ENCODE measurements at regions not wholly inside any gene's neighbourhood (a gene's known extent, or its start where the extent isn't known, plus 50 kb on each side); places are given as distances from the start of the nearest gene placed in this dataset.
A peak's percentile ranks its signal among the peaks of the same experiment; 100 is the strongest.

DNA sequence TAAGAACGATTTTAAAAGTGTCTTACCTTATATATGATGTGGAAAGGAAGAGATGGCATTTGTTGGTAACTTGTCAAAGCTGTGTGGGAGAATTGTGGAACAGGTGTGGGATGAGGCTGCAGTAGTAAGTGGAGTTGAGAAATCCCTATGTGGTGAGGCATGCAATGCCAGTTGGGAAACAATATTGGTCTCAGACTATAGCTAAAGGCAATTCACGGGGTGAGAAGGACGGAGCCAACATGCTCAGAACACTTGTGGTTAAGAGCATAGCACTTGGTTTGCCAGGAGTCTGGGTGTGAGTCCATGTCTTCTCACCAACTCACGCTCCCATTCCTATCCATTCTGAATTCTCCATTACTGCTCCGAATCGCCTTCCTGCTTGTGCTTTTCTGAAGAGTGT lies 615.6 kb upstream of the ADAMTS9 start:
- DNase-seq (no peak), FAIRE-seq (no peak)
- no peaks in the 10 kb centered on the region for H3K27me3 ChIP-seq (ENCODE audit: control insufficient read depth in 3 of 3, insufficient read depth in 3 of 3, low read length in 3 of 3)
- no peaks in the 10 kb centered on the region for H3K36me3 ChIP-seq (ENCODE audit: control insufficient read depth in 3 of 3, insufficient read depth in 2 of 3, low read depth in 1 of 3, low read length in 3 of 3)
- no peak overlapping the region for H3K4me3 ChIP-seq (ENCODE audit: low read depth in 1 of 3, low read length in 3 of 3)
- H3K9me3 ChIP-seq (ENCODE audit: control insufficient read depth in 2 of 2, insufficient read depth in 1 of 2, low read depth in 1 of 2, low read length in 1 of 2), result no peaks in the 10 kb centered on the region
- no peaks in the 10 kb centered on the region for H3K4me1 ChIP-seq (ENCODE audit: control insufficient read depth in 3 of 3, insufficient read depth in 2 of 3, low read depth in 1 of 3, low read length in 2 of 3)
- 84 to 86% (median 85%) methylated on average over 6 of the region's 6 CpGs for WGBS, 3 donors
- no peak overlapping the region for H3K27ac ChIP-seq (ENCODE audit: low read depth in 1 of 3, low read length in 2 of 3)

DNA sequence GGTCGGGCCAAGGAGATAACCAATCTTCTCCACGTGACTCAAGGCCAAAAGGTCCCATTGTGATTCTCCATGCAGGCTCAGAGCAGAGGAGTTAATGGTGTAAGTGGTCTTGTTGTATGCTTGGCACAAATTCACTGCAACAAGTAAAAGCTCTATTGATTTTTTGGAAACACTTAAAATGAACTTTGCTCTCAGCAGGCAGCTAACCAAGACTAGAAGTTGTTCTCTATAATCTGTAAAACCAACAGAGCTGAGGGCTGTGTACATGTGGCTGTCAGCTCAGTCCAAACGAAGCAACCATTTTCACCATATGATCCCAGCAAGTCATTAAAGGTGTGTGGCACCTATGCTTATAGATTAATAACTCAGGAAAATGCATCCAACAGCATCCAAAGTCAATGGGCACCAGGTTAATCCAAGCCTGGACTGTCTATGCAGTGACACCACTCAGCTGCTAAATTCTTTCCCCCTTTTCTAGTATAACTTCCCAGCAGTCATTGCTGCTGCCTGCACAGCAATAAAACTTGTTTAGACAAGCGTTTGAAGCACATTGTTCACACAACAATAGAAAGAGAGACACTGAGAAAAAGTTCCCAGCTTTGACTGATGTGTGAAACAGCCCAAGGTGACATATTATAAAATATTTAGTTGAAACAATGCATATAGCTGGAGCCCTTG lies 603.8 kb upstream of the ADAMTS9 start:
- H3K27me3 ChIP-seq (ENCODE audit: control insufficient read depth in 3 of 3, insufficient read depth in 3 of 3, low read length in 3 of 3), result no peaks in the 10 kb centered on the region
- no peaks in the 10 kb centered on the region for H3K36me3 ChIP-seq (ENCODE audit: control insufficient read depth in 3 of 3, insufficient read depth in 2 of 3, low read depth in 1 of 3, low read length in 3 of 3)
- FAIRE-seq, result no peak
- no peaks in the 10 kb centered on the region for H3K4me1 ChIP-seq (ENCODE audit: control insufficient read depth in 3 of 3, insufficient read depth in 2 of 3, low read depth in 1 of 3, low read length in 2 of 3)
- WGBS, 3 donors, result 11 to 45% (median 22%) methylated on average over 4 of the region's 4 CpGs
- DNase-seq, result peak in 1 of 2 donors; percentile 3
- no peak overlapping the region for H3K27ac ChIP-seq (ENCODE audit: low read depth in 1 of 3, low read length in 2 of 3)
- no peak overlapping the region for H3K4me3 ChIP-seq (ENCODE audit: low read depth in 1 of 3, low read length in 3 of 3)
- H3K9me3 ChIP-seq (ENCODE audit: control insufficient read depth in 2 of 2, insufficient read depth in 1 of 2, low read depth in 1 of 2, low read length in 1 of 2), result no peaks in the 10 kb centered on the region

DNA sequence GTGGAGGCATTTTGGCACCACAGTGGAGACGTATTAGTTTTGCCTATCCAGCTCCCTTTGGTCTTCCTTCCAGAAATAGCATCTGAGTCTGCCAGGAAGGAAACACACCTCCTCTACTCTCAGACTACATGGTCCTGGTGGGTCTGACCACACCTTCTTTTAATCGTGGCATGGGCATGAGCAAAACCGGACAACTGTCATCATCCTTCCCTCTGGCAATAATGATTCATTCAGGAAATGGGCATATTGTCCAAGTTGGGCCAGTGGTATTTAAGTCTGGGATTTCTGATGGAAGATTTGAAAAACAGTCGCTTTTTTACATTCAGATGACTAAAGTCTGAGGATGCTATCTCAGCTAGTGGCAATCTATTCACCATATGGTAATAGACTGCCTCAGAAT lies 601.0 kb upstream of the ADAMTS9 start:
- FAIRE-seq (no peak), DNase-seq (no peak)
- 87 to 92% (median 92%) methylated on average over 4 of the region's 4 CpGs for WGBS, 3 donors
- Histone ChIP-seq H3K27ac (ENCODE audit: low read depth in 1 of 3, low read length in 2 of 3) (no peak overlapping the region), H3K4me3 (ENCODE audit: low read depth in 1 of 3, low read length in 3 of 3) (no peak overlapping the region), H3K36me3 (ENCODE audit: control insufficient read depth in 3 of 3, insufficient read depth in 2 of 3, low read depth in 1 of 3, low read length in 3 of 3) (no peaks in the 10 kb centered on the region), H3K4me1 (ENCODE audit: control insufficient read depth in 3 of 3, insufficient read depth in 2 of 3, low read depth in 1 of 3, low read length in 2 of 3) (no peaks in the 10 kb centered on the region), H3K9me3 (ENCODE audit: control insufficient read depth in 2 of 2, insufficient read depth in 1 of 2, low read depth in 1 of 2, low read length in 1 of 2) (no peaks in the 10 kb centered on the region), H3K27me3 (ENCODE audit: control insufficient read depth in 3 of 3, insufficient read depth in 3 of 3, low read length in 3 of 3) (no peaks in the 10 kb centered on the region)

DNA sequence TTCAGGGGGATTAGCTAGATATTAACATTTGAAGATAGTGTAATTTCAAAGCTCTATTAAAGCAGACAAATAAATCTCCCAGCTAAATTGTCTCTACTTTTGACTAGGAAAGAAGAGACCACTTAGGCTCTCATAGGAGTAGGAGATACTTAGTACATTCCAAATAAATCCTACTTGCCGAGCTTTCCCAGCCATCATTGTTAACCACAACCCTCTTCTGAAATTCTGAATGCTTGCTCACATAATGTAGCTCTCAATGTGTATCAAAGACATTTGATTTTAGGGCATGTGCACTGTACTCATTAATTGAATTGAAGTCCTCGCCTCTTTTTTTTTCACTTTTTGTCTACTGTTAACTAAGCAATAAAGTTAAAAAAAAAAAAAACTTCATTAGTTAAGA lies 598.2 kb upstream of the ADAMTS9 start:
- no peaks in the 10 kb centered on the region for H3K9me3 ChIP-seq (ENCODE audit: control insufficient read depth in 2 of 2, insufficient read depth in 1 of 2, low read depth in 1 of 2, low read length in 1 of 2)
- H3K4me3 ChIP-seq (ENCODE audit: low read depth in 1 of 3, low read length in 3 of 3), result no peak overlapping the region
- 81 to 90% (median 88%) methylated on average over 2 of the region's 2 CpGs for WGBS, 3 donors
- FAIRE-seq (no peak), DNase-seq (no peak)
- no peaks in the 10 kb centered on the region for H3K36me3 ChIP-seq (ENCODE audit: control insufficient read depth in 3 of 3, insufficient read depth in 2 of 3, low read depth in 1 of 3, low read length in 3 of 3)
- no peaks in the 10 kb centered on the region for H3K4me1 ChIP-seq (ENCODE audit: control insufficient read depth in 3 of 3, insufficient read depth in 2 of 3, low read depth in 1 of 3, low read length in 2 of 3)
- no peaks in the 10 kb centered on the region for H3K27me3 ChIP-seq (ENCODE audit: control insufficient read depth in 3 of 3, insufficient read depth in 3 of 3, low read length in 3 of 3)
- no peak overlapping the region for H3K27ac ChIP-seq (ENCODE audit: low read depth in 1 of 3, low read length in 2 of 3)

DNA sequence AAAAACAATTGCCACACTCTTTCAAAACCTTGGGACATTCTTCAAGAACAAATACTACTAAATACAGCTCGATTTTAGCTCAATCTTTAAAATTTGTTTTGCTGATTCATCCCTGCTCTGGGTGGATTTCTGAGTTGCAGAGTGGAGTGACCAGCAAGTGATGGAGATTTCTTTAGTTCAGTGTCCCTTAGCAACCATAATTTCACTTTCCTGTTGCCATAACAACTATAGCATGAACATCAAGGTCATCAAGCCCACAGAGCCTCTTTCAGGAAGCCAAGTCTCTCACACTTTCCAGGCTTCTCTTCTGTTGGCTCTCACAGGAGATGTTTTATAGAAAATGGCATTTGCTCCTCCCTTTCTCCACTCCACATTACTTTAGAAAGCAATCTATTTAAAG lies 597.2 kb upstream of the ADAMTS9 start:
- Histone ChIP-seq H3K27me3 (ENCODE audit: control insufficient read depth in 3 of 3, insufficient read depth in 3 of 3, low read length in 3 of 3) (no peaks in the 10 kb centered on the region), H3K4me1 (ENCODE audit: control insufficient read depth in 3 of 3, insufficient read depth in 2 of 3, low read depth in 1 of 3, low read length in 2 of 3) (no peaks in the 10 kb centered on the region), H3K27ac (ENCODE audit: low read depth in 1 of 3, low read length in 2 of 3) (no peak overlapping the region), H3K36me3 (ENCODE audit: control insufficient read depth in 3 of 3, insufficient read depth in 2 of 3, low read depth in 1 of 3, low read length in 3 of 3) (no peaks in the 10 kb centered on the region), H3K4me3 (ENCODE audit: low read depth in 1 of 3, low read length in 3 of 3) (no peak overlapping the region), H3K9me3 (ENCODE audit: control insufficient read depth in 2 of 2, insufficient read depth in 1 of 2, low read depth in 1 of 2, low read length in 1 of 2) (no peaks in the 10 kb centered on the region)
- DNase-seq, result no peak
- whole genome bisulfite sequencing, 3 donors, result 29 to 32% (median 31%) methylated on average over 1 of the region's 1 CpG
- no peak for FAIRE-seq

DNA sequence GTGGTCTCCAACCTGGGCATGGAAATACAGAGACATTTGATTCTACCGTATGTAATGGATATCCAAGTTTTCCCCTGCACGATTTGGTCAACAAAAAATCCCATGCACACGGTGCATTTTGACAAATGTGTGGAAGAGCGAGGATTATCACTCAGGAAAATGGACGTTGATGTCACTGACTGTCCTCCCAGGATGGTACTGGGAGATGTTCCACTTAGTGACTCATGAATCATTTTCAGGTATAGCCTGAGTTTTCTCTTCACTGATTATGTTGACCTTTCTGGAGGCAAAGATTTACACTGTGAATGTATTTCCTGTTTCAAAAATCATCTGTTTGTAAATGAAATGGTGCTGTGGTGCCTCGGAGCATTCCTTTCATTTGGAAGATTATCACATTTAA lies 596.7 kb upstream of the ADAMTS9 start:
- Histone ChIP-seq H3K4me3 (ENCODE audit: low read depth in 1 of 3, low read length in 3 of 3) (no peak overlapping the region), H3K9me3 (ENCODE audit: control insufficient read depth in 2 of 2, insufficient read depth in 1 of 2, low read depth in 1 of 2, low read length in 1 of 2) (no peaks in the 10 kb centered on the region), H3K36me3 (ENCODE audit: control insufficient read depth in 3 of 3, insufficient read depth in 2 of 3, low read depth in 1 of 3, low read length in 3 of 3) (no peaks in the 10 kb centered on the region), H3K4me1 (ENCODE audit: control insufficient read depth in 3 of 3, insufficient read depth in 2 of 3, low read depth in 1 of 3, low read length in 2 of 3) (no peaks in the 10 kb centered on the region), H3K27ac (ENCODE audit: low read depth in 1 of 3, low read length in 2 of 3) (no peak overlapping the region), H3K27me3 (ENCODE audit: control insufficient read depth in 3 of 3, insufficient read depth in 3 of 3, low read length in 3 of 3) (no peaks in the 10 kb centered on the region)
- WGBS, 3 donors, result 72 to 87% (median 77%) methylated on average over 6 of the region's 6 CpGs
- no peak for FAIRE-seq
- no peak for DNase-seq

DNA sequence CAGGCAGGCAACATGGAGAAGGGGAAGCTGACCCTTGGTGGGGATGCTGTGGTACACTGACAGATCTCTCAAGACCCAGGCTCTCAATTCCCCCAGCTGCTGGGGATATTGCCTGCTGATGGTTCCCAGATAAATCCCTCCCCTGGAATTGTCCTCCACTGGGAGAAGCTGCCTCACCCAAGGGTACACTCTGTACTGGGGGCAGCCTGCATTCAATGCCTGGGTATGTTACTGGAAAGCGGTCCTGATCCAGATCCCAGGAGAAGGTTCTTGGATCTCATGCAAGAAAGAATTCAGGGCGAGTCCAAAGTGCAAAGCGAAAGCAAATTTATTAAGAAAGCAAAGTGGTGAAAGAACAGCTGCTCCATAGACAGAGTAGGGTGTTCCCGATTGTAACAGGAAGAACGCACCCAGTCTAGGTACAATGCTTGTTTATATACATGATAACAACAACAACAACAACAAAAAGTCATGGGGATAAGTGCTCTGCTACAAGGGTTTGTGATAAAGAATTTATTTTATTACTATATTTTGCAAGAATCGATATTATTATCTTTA lies 591.5 kb upstream of the ADAMTS9 start:
- H3K36me3 ChIP-seq (ENCODE audit: control insufficient read depth in 3 of 3, insufficient read depth in 2 of 3, low read depth in 1 of 3, low read length in 3 of 3), result no peaks in the 10 kb centered on the region
- peaks cover 0 to 3% (median 0%) of the 10 kb centered on the region in 3 donors for H3K27me3 ChIP-seq (ENCODE audit: control insufficient read depth in 3 of 3, insufficient read depth in 3 of 3, low read length in 3 of 3)
- no peaks in the 10 kb centered on the region for H3K9me3 ChIP-seq (ENCODE audit: control insufficient read depth in 2 of 2, insufficient read depth in 1 of 2, low read depth in 1 of 2, low read length in 1 of 2)
- H3K4me3 ChIP-seq (ENCODE audit: low read depth in 1 of 3, low read length in 3 of 3), result no peak overlapping the region
- FAIRE-seq, result no peak
- H3K4me1 ChIP-seq (ENCODE audit: control insufficient read depth in 3 of 3, insufficient read depth in 2 of 3, low read depth in 1 of 3, low read length in 2 of 3), result no peaks in the 10 kb centered on the region
- H3K27ac ChIP-seq (ENCODE audit: low read depth in 1 of 3, low read length in 2 of 3), result no peak overlapping the region
- peak in 1 of 2 donors; percentile 37 for DNase-seq
- WGBS, 3 donors, result 24 to 62% (median 45%) methylated on average over 6 of the region's 6 CpGs

DNA sequence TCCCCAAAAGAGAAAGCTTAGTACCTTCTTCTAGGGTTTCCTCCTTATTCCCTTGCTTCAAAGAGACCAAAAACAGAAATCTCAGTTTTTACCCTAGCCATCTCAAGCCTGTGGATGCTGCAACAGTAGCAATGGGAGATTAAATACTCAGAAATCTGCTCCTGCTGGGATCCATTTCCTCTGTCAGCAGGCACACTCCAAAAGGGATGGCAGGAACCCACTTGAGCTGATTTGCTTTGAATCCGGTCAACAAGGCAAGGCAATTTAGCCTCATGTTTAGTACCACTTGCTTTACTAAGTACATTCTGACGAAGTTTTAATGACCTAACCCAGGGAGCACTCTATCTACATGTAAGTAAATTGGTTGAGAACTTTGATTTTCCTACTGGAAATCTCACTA lies 590.0 kb upstream of the ADAMTS9 start:
- Histone ChIP-seq H3K27me3 (ENCODE audit: control insufficient read depth in 3 of 3, insufficient read depth in 3 of 3, low read length in 3 of 3) (peaks cover 0 to 3% (median 0%) of the 10 kb centered on the region in 3 donors), H3K9me3 (ENCODE audit: control insufficient read depth in 2 of 2, insufficient read depth in 1 of 2, low read depth in 1 of 2, low read length in 1 of 2) (no peaks in the 10 kb centered on the region), H3K27ac (ENCODE audit: low read depth in 1 of 3, low read length in 2 of 3) (no peak overlapping the region), H3K4me3 (ENCODE audit: low read depth in 1 of 3, low read length in 3 of 3) (no peak overlapping the region), H3K4me1 (ENCODE audit: control insufficient read depth in 3 of 3, insufficient read depth in 2 of 3, low read depth in 1 of 3, low read length in 2 of 3) (no peaks in the 10 kb centered on the region), H3K36me3 (ENCODE audit: control insufficient read depth in 3 of 3, insufficient read depth in 2 of 3, low read depth in 1 of 3, low read length in 3 of 3) (no peaks in the 10 kb centered on the region)
- DNase-seq (no peak), FAIRE-seq (no peak)
- 66 to 78% (median 76%) methylated on average over 2 of the region's 2 CpGs for WGBS, 3 donors

DNA sequence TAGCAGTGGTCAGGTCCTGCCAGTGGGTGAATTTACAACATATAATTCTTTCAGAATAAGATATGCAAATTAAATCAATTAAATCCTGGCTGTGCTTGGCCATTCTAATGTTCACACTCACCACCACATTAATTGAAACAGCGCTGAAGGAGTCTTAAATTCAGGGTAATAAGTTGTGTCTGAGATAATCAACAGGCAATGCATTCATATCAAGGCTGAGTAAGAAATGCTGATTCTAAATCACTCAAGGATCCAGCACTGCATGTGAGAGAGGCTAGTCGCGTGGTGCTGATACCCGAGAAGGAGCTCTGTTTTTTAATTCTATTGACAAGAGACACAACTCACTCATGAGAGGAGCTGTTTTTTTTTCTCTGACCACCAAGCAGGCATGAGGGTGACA lies 588.8 kb upstream of the ADAMTS9 start:
- Histone ChIP-seq H3K36me3 (ENCODE audit: control insufficient read depth in 3 of 3, insufficient read depth in 2 of 3, low read depth in 1 of 3, low read length in 3 of 3) (no peaks in the 10 kb centered on the region), H3K4me3 (ENCODE audit: low read depth in 1 of 3, low read length in 3 of 3) (no peak overlapping the region), H3K27ac (ENCODE audit: low read depth in 1 of 3, low read length in 2 of 3) (no peak overlapping the region), H3K27me3 (ENCODE audit: control insufficient read depth in 3 of 3, insufficient read depth in 3 of 3, low read length in 3 of 3) (peaks cover 0 to 3% (median 0%) of the 10 kb centered on the region in 3 donors), H3K9me3 (ENCODE audit: control insufficient read depth in 2 of 2, insufficient read depth in 1 of 2, low read depth in 1 of 2, low read length in 1 of 2) (no peaks in the 10 kb centered on the region), H3K4me1 (ENCODE audit: control insufficient read depth in 3 of 3, insufficient read depth in 2 of 3, low read depth in 1 of 3, low read length in 2 of 3) (no peaks in the 10 kb centered on the region)
- WGBS, 3 donors, result 73 to 92% (median 73%) methylated on average over 4 of the region's 4 CpGs
- no peak for DNase-seq
- no peak for FAIRE-seq

Measured in small intestine (tissue), 7 donors.